K562 (cell line): ENCODE measurements at regions not wholly inside any gene's neighbourhood (a gene's known extent, or its start where the extent isn't known, plus 50 kb on each side); places are given as distances from the start of the nearest gene placed in this dataset.
"Not testable (repeated sequence)": the region's sequence is repeated elsewhere in the genome, so short reads cannot be mapped to it uniquely, and the experiment has no call there.

ENCODE experiments used
- ATAC-seq: fragments of 200-7000 bp; cut with Tn5 transposase; 3 replicates; pipeline ENCODE4 v1.9.1; 2020; ENCODE audit warnings: moderate library complexity
- BruUV-seq: library from RNA; stranded (reverse); fragments of 400-500 nt; replicated peaks from 2 replicates; lab custom pipeline; 2021; lab: Mats Ljungman, UMichigan
- CTCF ChIA-PET: fragments of 300-600 bp; formaldehyde crosslinking; extraction: SDS; loops from one replicate; lab custom pipeline; 2021; ENCODE audit warnings: low intra/inter-chr PET ratio; lab: Yijun Ruan, JAX
- POLR2A ChIA-PET: fragments of 300-600, 350-650 bp; sonication (Branson Sonifier 250); formaldehyde crosslinking; extraction: SDS; loops from one replicate; lab custom pipeline; 2021; ENCODE audit warnings: antibody characterized with exemption, inconsistent platforms; lab: Yijun Ruan, JAX
- DNase-seq, 4 experiments: peaks; one replicate each; pipeline versions ENCODE4 v3.0.0 to v3.0.0-alpha.2; 2011 to 2018; ENCODE audit warnings: low spot score in 3 of 4, mixed read lengths in 3 of 4; ENCODE audit errors: extremely low read depth in 1 of 4
- FAIRE-seq: peaks from 2 replicates; lab custom pipeline; 2011; peaks lifted over from hg19 to GRCh38; lab: Jason Lieb, UNC
- H2AFZ ChIP-seq: 2 replicates; pipeline ENCODE4 v1.6.0; 2011; ENCODE audit warnings: low read depth, low read length, control low read depth, inconsistent platforms
- H3K27ac ChIP-seq: fragments of 200-600 bp; 3 replicates; pipeline ENCODE4 v1.8.0; 2011; ENCODE audit warnings: low read depth, mild to moderate bottlenecking, control low read depth, inconsistent platforms, low read length, moderate library complexity, mixed read lengths; ENCODE audit errors: extremely low read depth
- H3K27me3 ChIP-seq, 2 experiments: fragments of 300-600 bp in 1 of 2; 2 replicates in 1 of 2; 3 replicates in 1 of 2; pipeline versions ENCODE4 v1.6.0 to v1.8.0; 2011; ENCODE audit warnings: inconsistent platforms in 2 of 2, low read length in 2 of 2, mild to moderate bottlenecking in 1 of 2, mixed read lengths in 1 of 2, moderate library complexity in 1 of 2; ENCODE audit not compliant: control insufficient read depth in 2 of 2, insufficient read depth in 2 of 2
- H3K36me3 ChIP-seq: fragments of 300-600 bp; 3 replicates; pipeline ENCODE4 v1.8.0; 2011; ENCODE audit warnings: mild to moderate bottlenecking, low read length, inconsistent platforms; ENCODE audit not compliant: control insufficient read depth, insufficient read depth
- H3K4me1 ChIP-seq, 2 experiments: fragments of 200-600 bp in 1 of 2; replicated peaks in 1 of 2; 2 replicates in 1 of 2; 3 replicates in 1 of 2; pipeline versions ENCODE4 v1.5.1 to v1.8.0; 2011; ENCODE audit warnings: inconsistent platforms in 2 of 2, low read length in 2 of 2, mild to moderate bottlenecking in 1 of 2, mixed read lengths in 1 of 2, moderate library complexity in 1 of 2; ENCODE audit not compliant: control insufficient read depth in 2 of 2, insufficient read depth in 2 of 2
- H3K4me2 ChIP-seq: 2 replicates; pipeline ENCODE4 v1.6.1; 2011; ENCODE audit warnings: low read length, control low read depth, inconsistent platforms, mixed read lengths; ENCODE audit not compliant: insufficient read depth
- H3K4me3 ChIP-seq: fragments of 200-600 bp; sonication (generic), shearing (Covaris generic); 2 replicates; pipeline ENCODE4 v1.5.1; 2016; ENCODE audit warnings: control low read depth, inconsistent platforms
- H3K79me2 ChIP-seq: fragments of 200-600 bp; 3 replicates; pipeline ENCODE4 v1.8.0; 2011; ENCODE audit warnings: low read length, inconsistent platforms; ENCODE audit not compliant: control insufficient read depth, insufficient read depth
- H3K9ac ChIP-seq, 2 experiments: 2 replicates each; pipeline versions ENCODE4 v1.6.0 to v1.6.1; 2011; ENCODE audit warnings: low read depth in 2 of 2, low read length in 2 of 2, control low read depth in 1 of 2, inconsistent platforms in 1 of 2, mild to moderate bottlenecking in 1 of 2, mixed read lengths in 1 of 2; ENCODE audit not compliant: insufficient read depth in 1 of 2
- H3K9me1 ChIP-seq: one replicate; pipeline ENCODE4 v1.6.0; 2011; ENCODE audit warnings: inconsistent platforms, mild to moderate bottlenecking, low read length, moderate library complexity; ENCODE audit not compliant: control insufficient read depth, insufficient read depth
- H3K9me3 ChIP-seq: replicated peaks from 2 replicates; pipeline ENCODE4 v1.5.1; 2011; ENCODE audit warnings: low read depth, low read length, inconsistent platforms; ENCODE audit not compliant: control insufficient read depth, insufficient read depth
- H4K20me1 ChIP-seq: replicated peaks from 2 replicates; pipeline ENCODE4 v1.6.1; 2011; ENCODE audit warnings: low read length, inconsistent platforms, mixed read lengths; ENCODE audit not compliant: control insufficient read depth, insufficient read depth
- C11orf30 ChIP-seq: fragments of 450-650 bp; IDR thresholded peaks from 2 replicates; pipeline ENCODE4 v1.6.1; 2016; ENCODE audit warnings: low read depth, mild to moderate bottlenecking
- CTCF ChIP-seq, 3 experiments: IDR thresholded peaks in 2 of 3; conservative IDR thresholded peaks in 1 of 3; 2 replicates each; pipeline ENCODE4 v1.5.1; 2011 to 2012; ENCODE audit warnings: low read length in 3 of 3, mild to moderate bottlenecking in 3 of 3, control low read depth in 2 of 3, improper control_type of control experiment in 1 of 3, inconsistent platforms in 1 of 3, low read depth in 1 of 3, mixed read lengths in 1 of 3, moderate library complexity in 1 of 3; ENCODE audit not compliant: insufficient read depth in 2 of 3
- RAD21 ChIP-seq, 2 experiments: fragments of 250-450 bp in 1 of 2; fragments of 450-650 bp in 1 of 2; sonication (Bioruptor Pico) in 1 of 2; formaldehyde crosslinking in 1 of 2; IDR thresholded peaks in 1 of 2; conservative IDR thresholded peaks in 1 of 2; 2 replicates each; pipeline versions ENCODE4 v1.4.0 to v1.8.0; 2020 to 2022; ENCODE audit warnings: mild to moderate bottlenecking in 2 of 2, moderate library complexity in 1 of 2
- ZNF316 ChIP-seq: fragments of 450-650 bp; IDR thresholded peaks from 2 replicates; pipeline ENCODE4 v1.6.1; 2016
- WGBS: fragments of 100-300 bp; shearing (Covaris generic); methylation state at CpG from one replicate; pipeline ENCODE4 v1.1.6; 2016; ENCODE audit warnings: low coverage, mixed read lengths; ENCODE audit not compliant: insufficient coverage; ENCODE audit errors: missing lambda C conversion rate; 5-methylcytosine and 5-hydroxymethylcytosine counted together
- in situ Hi-C: fragments of 300-500 bp; cut with MboI; formaldehyde crosslinking; loops from 4 replicates; pipeline ENCODE4 v1.15.0; 2018; ENCODE audit warnings: inconsistent platforms, mixed read lengths
- intact Hi-C: fragments of 100-400 bp; cut with micrococcal nuclease; formaldehyde crosslinking; loops from 2 replicates; pipeline ENCODE4 v1.14.2; 2022

GRCh38 chr3:75258825-75259683, 405.1 kb upstream of the FRG2C start (continued):
- TF ChIP-seq CTCF (IDR thresholded peaks at IDR 0.05 in 2 of 3, conservative IDR thresholded peaks at IDR 0.05 in 1 of 3; ENCODE audit: insufficient read depth in 2 of 3, low read depth in 1 of 3, low read length in 3 of 3) = peak in 1 of 3 experiments; percentile 46; a peak in 2 of 6 replicates
- peak; percentile 37 to 56 for TF ChIP-seq RAD21 (CRISPR knock-in tag; conservative IDR thresholded peaks at IDR 0.05 in 1 of 2, IDR thresholded peaks at IDR 0.05 in 1 of 2)
- TF ChIP-seq, all 486 proteins: peak for 3; not testable (repeated sequence) for 483

GRCh38 chr3:75260975-75261374, 403.2 kb upstream of the FRG2C start:
- H3K9me3 ChIP-seq, H2AFZ ChIP-seq, H4K20me1 ChIP-seq, CTCF ChIA-PET, H3K36me3 ChIP-seq, BruUV-seq, DNase-seq, in situ Hi-C loops, H3K9ac ChIP-seq, H3K79me2 ChIP-seq, H3K9me1 ChIP-seq, FAIRE-seq, ATAC-seq, H3K4me1 ChIP-seq, H3K4me2 ChIP-seq, H3K4me3 ChIP-seq, H3K27me3 ChIP-seq, intact Hi-C loops, POLR2A ChIA-PET, H3K27ac ChIP-seq: not testable (repeated sequence)
- TF ChIP-seq ZNF316 = peak; percentile 13; the same call in 1 of the 2 replicates
- TF ChIP-seq C11orf30 = peak; percentile 6; the same call in 1 of the 2 replicates
- 0% methylated on average over 1 of the region's 2 CpGs for WGBS
